ENCODE measurements at regions not wholly inside any gene's neighbourhood (a gene's known extent, or its start where the extent isn't known, plus 50 kb on each side); places are given as distances from the start of the nearest gene placed in this dataset.

- no peak for DNase-seq
- Histone ChIP-seq H3K4me3 (ENCODE audit: low read depth, low read length) (no peak overlapping the region), H3K27ac (no peak overlapping the region), H3K36me3 (replicated peaks) (no peaks in the 10 kb centered on the region), H3K27me3 (replicated peaks) (no peaks in the 10 kb centered on the region)
- TF ChIP-seq CTCF (IDR thresholded peaks at IDR 0.05; ENCODE audit: low read depth, low read length, missing control alignments): no peak
- in situ Hi-C loops (cut with HindIII; ENCODE audit: low pct_ligation_motif_present, low sequenced_read_pairs): no loop called here
These were observed 286.7 kb upstream of the SPTLC3 start for GRCh38 chr20:12722091-12722490.

GRCh38 chr20:12723811-12724210 lies 285.0 kb upstream of the SPTLC3 start:
- no peak for TF ChIP-seq CTCF (IDR thresholded peaks at IDR 0.05; ENCODE audit: low read depth, low read length, missing control alignments)
- in situ Hi-C loops (cut with HindIII; ENCODE audit: low pct_ligation_motif_present, low sequenced_read_pairs): no loop called here
- H3K27ac ChIP-seq: no peak overlapping the region
- no peaks in the 10 kb centered on the region for H3K36me3 ChIP-seq (replicated peaks)
- no peak for DNase-seq
- H3K4me3 ChIP-seq (ENCODE audit: low read depth, low read length): no peak overlapping the region
- H3K27me3 ChIP-seq (replicated peaks): no peaks in the 10 kb centered on the region

- Histone ChIP-seq H3K4me3 (ENCODE audit: low read depth, low read length) (no peak overlapping the region), H3K27ac (no peak overlapping the region), H3K27me3 (replicated peaks) (no peaks in the 10 kb centered on the region), H3K36me3 (replicated peaks) (no peaks in the 10 kb centered on the region)
- no peak for DNase-seq
- in situ Hi-C loops (cut with HindIII; ENCODE audit: low pct_ligation_motif_present, low sequenced_read_pairs): no loop called here
- TF ChIP-seq CTCF (IDR thresholded peaks at IDR 0.05; ENCODE audit: low read depth, low read length, missing control alignments): no peak
These were observed 280.0 kb upstream of the SPTLC3 start for GRCh38 chr20:12728782-12729181.

- Histone ChIP-seq H3K4me3 (ENCODE audit: low read depth, low read length) (no peak overlapping the region), H3K27ac (no peak overlapping the region), H3K27me3 (replicated peaks) (no peaks in the 10 kb centered on the region), H3K36me3 (replicated peaks) (no peaks in the 10 kb centered on the region)
- no peak for DNase-seq
- no peak for TF ChIP-seq CTCF (IDR thresholded peaks at IDR 0.05; ENCODE audit: low read depth, low read length, missing control alignments)
- in situ Hi-C loops (cut with HindIII; ENCODE audit: low pct_ligation_motif_present, low sequenced_read_pairs): no loop called here
These were observed 279.4 kb upstream of the SPTLC3 start for GRCh38 chr20:12729326-12729725.

GRCh38 chr20:12733811-12734210 lies 275.0 kb upstream of the SPTLC3 start:
- no peaks in the 10 kb centered on the region for H3K27me3 ChIP-seq (replicated peaks)
- no peak overlapping the region for H3K4me3 ChIP-seq (ENCODE audit: low read depth, low read length)
- in situ Hi-C loops (cut with HindIII; ENCODE audit: low pct_ligation_motif_present, low sequenced_read_pairs): no loop called here
- no peak overlapping the region for H3K27ac ChIP-seq
- no peaks in the 10 kb centered on the region for H3K36me3 ChIP-seq (replicated peaks)
- no peak for TF ChIP-seq CTCF (IDR thresholded peaks at IDR 0.05; ENCODE audit: low read depth, low read length, missing control alignments)
- no peak for DNase-seq

- Histone ChIP-seq H3K27me3 (replicated peaks) (no peaks in the 10 kb centered on the region), H3K27ac (no peak overlapping the region), H3K4me3 (ENCODE audit: low read depth, low read length) (no peak overlapping the region), H3K36me3 (replicated peaks) (no peaks in the 10 kb centered on the region)
- no peak for DNase-seq
- no peak for TF ChIP-seq CTCF (IDR thresholded peaks at IDR 0.05; ENCODE audit: low read depth, low read length, missing control alignments)
- in situ Hi-C loops (cut with HindIII; ENCODE audit: low pct_ligation_motif_present, low sequenced_read_pairs): no loop called here
These were observed 271.3 kb upstream of the SPTLC3 start for GRCh38 chr20:12737497-12737896.

Data from brain microvascular endothelial cell (primary cell).